WTC11 (cell line): ENCODE measurements at regions not wholly inside any gene's neighbourhood (a gene's known extent, or its start where the extent isn't known, plus 50 kb on each side); places are given as distances from the start of the nearest gene placed in this dataset.

Source experiments
- AFF4 ChIP-seq: sonication (generic); formaldehyde crosslinking; IDR thresholded peaks from 2 replicates; pipeline ENCODE4 v1.8.1; 2023; ENCODE audit warnings: mild to moderate bottlenecking, missing genetic modification reagents, borderline replicate concordance
- CTCF ChIP-seq: fragments of 200-600 bp; IDR thresholded peaks from 2 replicates; pipeline ENCODE4 v1.8.0; 2022; ENCODE audit warnings: antibody characterized with exemption
- ETV6 ChIP-seq: sonication (generic); formaldehyde crosslinking; IDR thresholded peaks from 2 replicates; pipeline ENCODE4 v1.8.1; 2022; ENCODE audit warnings: mild to moderate bottlenecking, missing genetic modification reagents
- OVOL2 ChIP-seq: fragments of 250-450 bp; sonication (Bioruptor Pico); IDR thresholded peaks from 2 replicates; pipeline ENCODE4 v1.9.0; 2021; ENCODE audit warnings: mild to moderate bottlenecking, borderline replicate concordance
- RELA ChIP-seq: sonication (generic); formaldehyde crosslinking; IDR thresholded peaks from 2 replicates; pipeline ENCODE4 v1.8.1; 2022; ENCODE audit warnings: missing genetic modification reagents, mild to moderate bottlenecking, borderline replicate concordance
- TCF7 ChIP-seq: sonication (generic); formaldehyde crosslinking; IDR thresholded peaks from 2 replicates; pipeline ENCODE4 v1.8.0; 2022; ENCODE audit warnings: mild to moderate bottlenecking, low read depth, missing genetic modification reagents, moderate library complexity
- ZBTB21 ChIP-seq: sonication (generic); formaldehyde crosslinking; IDR thresholded peaks from 2 replicates; pipeline ENCODE4 v1.8.1; 2023; ENCODE audit warnings: mild to moderate bottlenecking, missing genetic modification reagents, borderline replicate concordance
- ZNF232 ChIP-seq: sonication (generic); formaldehyde crosslinking; IDR thresholded peaks from 2 replicates; pipeline ENCODE4 v1.8.0; 2022; ENCODE audit warnings: mild to moderate bottlenecking, missing genetic modification reagents
- ZNF423 ChIP-seq: fragments of 250-450 bp; sonication (Bioruptor Pico); IDR thresholded peaks from 2 replicates; pipeline ENCODE4 v2.1.2; 2022; ENCODE audit warnings: mild to moderate bottlenecking, moderate library complexity
- TF ChIP-seq, protein P1 (sequence below): fragments of 250-450 bp; sonication (Bioruptor Pico); IDR thresholded peaks from 2 replicates; pipeline ENCODE4 v2.1.2; 2022; ENCODE audit warnings: mild to moderate bottlenecking, moderate library complexity
- TF ChIP-seq, protein P2 (sequence below): sonication (generic); formaldehyde crosslinking; conservative IDR thresholded peaks from 2 replicates; pipeline ENCODE4 v1.8.1; 2023; ENCODE audit warnings: mild to moderate bottlenecking, low read depth, missing genetic modification reagents, moderate library complexity
- TF ChIP-seq, protein P3 (sequence below): sonication (generic); formaldehyde crosslinking; IDR thresholded peaks from 2 replicates; pipeline ENCODE4 v1.8.1; 2022; ENCODE audit warnings: low read depth, missing genetic modification reagents, borderline replicate concordance

DNA sequence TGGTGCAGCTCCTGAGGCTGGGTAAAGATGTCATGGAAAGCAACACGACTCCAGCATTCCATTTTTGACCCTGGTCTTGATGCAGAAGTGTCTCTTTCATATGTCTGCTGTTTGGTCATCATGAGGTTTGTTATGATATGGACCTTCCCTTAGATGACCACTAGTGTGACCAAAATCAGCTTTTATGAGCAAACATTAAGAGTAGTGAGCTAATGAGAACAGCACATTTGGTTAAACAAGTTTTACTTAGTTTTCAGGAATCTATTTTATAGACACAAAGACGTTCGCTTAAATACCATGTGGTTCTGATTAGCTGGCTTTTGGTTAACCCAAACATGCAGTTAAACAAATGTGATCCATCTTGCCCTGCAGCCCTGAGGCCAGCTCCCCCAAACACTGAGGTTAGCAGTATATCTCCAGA lies 56.7 kb upstream of the ACTBL2 start:
- TF ChIP-seq, protein P1, sequence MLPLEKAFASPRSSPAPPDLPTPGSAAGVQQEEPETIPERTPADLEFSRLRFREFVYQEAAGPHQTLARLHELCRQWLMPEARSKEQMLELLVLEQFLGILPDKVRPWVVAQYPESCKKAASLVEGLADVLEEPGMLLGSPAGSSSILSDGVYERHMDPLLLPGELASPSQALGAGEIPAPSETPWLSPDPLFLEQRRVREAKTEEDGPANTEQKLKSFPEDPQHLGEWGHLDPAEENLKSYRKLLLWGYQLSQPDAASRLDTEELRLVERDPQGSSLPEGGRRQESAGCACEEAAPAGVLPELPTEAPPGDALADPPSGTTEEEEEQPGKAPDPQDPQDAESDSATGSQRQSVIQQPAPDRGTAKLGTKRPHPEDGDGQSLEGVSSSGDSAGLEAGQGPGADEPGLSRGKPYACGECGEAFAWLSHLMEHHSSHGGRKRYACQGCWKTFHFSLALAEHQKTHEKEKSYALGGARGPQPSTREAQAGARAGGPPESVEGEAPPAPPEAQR (CRISPR knock-in tag): no peak
- no peak for TF ChIP-seq TCF7 (CRISPR knock-in tag)
- no peak for TF ChIP-seq ZNF423
- no peak for TF ChIP-seq ETV6 (CRISPR knock-in tag)
- no peak for TF ChIP-seq CTCF
- TF ChIP-seq ZBTB21 (CRISPR knock-in tag): no peak
- no peak for TF ChIP-seq RELA (CRISPR knock-in tag)
- TF ChIP-seq OVOL2 (CRISPR knock-in tag): no peak
- TF ChIP-seq, protein P2, sequence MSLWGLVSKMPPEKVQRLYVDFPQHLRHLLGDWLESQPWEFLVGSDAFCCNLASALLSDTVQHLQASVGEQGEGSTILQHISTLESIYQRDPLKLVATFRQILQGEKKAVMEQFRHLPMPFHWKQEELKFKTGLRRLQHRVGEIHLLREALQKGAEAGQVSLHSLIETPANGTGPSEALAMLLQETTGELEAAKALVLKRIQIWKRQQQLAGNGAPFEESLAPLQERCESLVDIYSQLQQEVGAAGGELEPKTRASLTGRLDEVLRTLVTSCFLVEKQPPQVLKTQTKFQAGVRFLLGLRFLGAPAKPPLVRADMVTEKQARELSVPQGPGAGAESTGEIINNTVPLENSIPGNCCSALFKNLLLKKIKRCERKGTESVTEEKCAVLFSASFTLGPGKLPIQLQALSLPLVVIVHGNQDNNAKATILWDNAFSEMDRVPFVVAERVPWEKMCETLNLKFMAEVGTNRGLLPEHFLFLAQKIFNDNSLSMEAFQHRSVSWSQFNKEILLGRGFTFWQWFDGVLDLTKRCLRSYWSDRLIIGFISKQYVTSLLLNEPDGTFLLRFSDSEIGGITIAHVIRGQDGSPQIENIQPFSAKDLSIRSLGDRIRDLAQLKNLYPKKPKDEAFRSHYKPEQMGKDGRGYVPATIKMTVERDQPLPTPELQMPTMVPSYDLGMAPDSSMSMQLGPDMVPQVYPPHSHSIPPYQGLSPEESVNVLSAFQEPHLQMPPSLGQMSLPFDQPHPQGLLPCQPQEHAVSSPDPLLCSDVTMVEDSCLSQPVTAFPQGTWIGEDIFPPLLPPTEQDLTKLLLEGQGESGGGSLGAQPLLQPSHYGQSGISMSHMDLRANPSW (CRISPR knock-in tag): no peak
- TF ChIP-seq AFF4 (CRISPR knock-in tag): no peak
- TF ChIP-seq ZNF232 (CRISPR knock-in tag): no peak
- TF ChIP-seq, protein P3, sequence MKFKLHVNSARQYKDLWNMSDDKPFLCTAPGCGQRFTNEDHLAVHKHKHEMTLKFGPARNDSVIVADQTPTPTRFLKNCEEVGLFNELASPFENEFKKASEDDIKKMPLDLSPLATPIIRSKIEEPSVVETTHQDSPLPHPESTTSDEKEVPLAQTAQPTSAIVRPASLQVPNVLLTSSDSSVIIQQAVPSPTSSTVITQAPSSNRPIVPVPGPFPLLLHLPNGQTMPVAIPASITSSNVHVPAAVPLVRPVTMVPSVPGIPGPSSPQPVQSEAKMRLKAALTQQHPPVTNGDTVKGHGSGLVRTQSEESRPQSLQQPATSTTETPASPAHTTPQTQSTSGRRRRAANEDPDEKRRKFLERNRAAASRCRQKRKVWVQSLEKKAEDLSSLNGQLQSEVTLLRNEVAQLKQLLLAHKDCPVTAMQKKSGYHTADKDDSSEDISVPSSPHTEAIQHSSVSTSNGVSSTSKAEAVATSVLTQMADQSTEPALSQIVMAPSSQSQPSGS: no peak
